Erythroblast (primary cell): ENCODE measurements at regions not wholly inside any gene's neighbourhood (a gene's known extent, or its start where the extent isn't known, plus 50 kb on each side); places are given as distances from the start of the nearest gene placed in this dataset.

Source experiments
- DNase-seq, 2 experiments: peaks; one replicate each; lab custom pipeline; 2025; lab: John Stamatoyannopoulos, UW
- GATA1 ChIP-seq: IDR thresholded peaks from 2 replicates; pipeline ENCODE4 v1.6.1; 2011; ENCODE audit warnings: low read depth, mild to moderate bottlenecking, control low read depth, low read length, moderate library complexity
- POLR2A ChIP-seq: IDR thresholded peaks from 2 replicates; pipeline ENCODE4 v1.6.1; 2011; ENCODE audit warnings: mild to moderate bottlenecking, low read length

GRCh38 chr17:73773702-73774101 lies 129.5 kb upstream of the SDK2 start:
- DNase-seq, result no peak
- TF ChIP-seq GATA1, result no peak
- no peak for TF ChIP-seq POLR2A

GRCh38 chr17:73774852-73775251 lies 130.6 kb upstream of the SDK2 start:
- no peak for TF ChIP-seq POLR2A
- TF ChIP-seq GATA1, result no peak
- DNase-seq, result no peak

- no peak for TF ChIP-seq GATA1
- TF ChIP-seq POLR2A, result no peak
Observed at GRCh38 chr17:73776351-73777130, 132.3 kb upstream of the SDK2 start.

GRCh38 chr17:73777131-73777449 lies 132.8 kb upstream of the SDK2 start:
- TF ChIP-seq POLR2A (no peak), GATA1 (no peak)
- no peak for DNase-seq

More at GRCh38 chr17:73776351-73777130, 132.3 kb upstream of the SDK2 start:
- DNase-seq, result no peak

- no peak for DNase-seq
- TF ChIP-seq GATA1, result no peak
Observed at GRCh38 chr17:73782231-73782630, 138.0 kb upstream of the SDK2 start.

- TF ChIP-seq GATA1 (no peak), POLR2A (no peak)
- peak in 1 of 2 experiments; percentile 12 for DNase-seq
Observed at GRCh38 chr17:73782641-73783381, 138.6 kb upstream of the SDK2 start.

GRCh38 chr17:73783382-73783766 lies 139.1 kb upstream of the SDK2 start:
- TF ChIP-seq POLR2A (no peak), GATA1 (no peak)
- no peak for DNase-seq

GRCh38 chr17:73783945-73784603 lies 139.8 kb upstream of the SDK2 start:
- TF ChIP-seq POLR2A (no peak), GATA1 (no peak)
- no peak for DNase-seq

GRCh38 chr17:73785496-73785895 lies 141.3 kb upstream of the SDK2 start:
- DNase-seq, result peak; percentile 3 to 14
- no peak for TF ChIP-seq POLR2A
- TF ChIP-seq GATA1, result no peak

- no peak for DNase-seq
- no peak for TF ChIP-seq GATA1
Observed at GRCh38 chr17:73785958-73786743, 141.9 kb upstream of the SDK2 start.

GRCh38 chr17:73787076-73788059 lies 143.1 kb upstream of the SDK2 start:
- DNase-seq, result no peak
- TF ChIP-seq GATA1, result no peak
- TF ChIP-seq POLR2A, result no peak

GRCh38 chr17:73788111-73788510 lies 143.9 kb upstream of the SDK2 start:
- DNase-seq, result no peak
- TF ChIP-seq GATA1 (no peak), POLR2A (no peak)
